Osteoblast (primary cell): ENCODE measurements at regions not wholly inside any gene's neighbourhood (a gene's known extent, or its start where the extent isn't known, plus 50 kb on each side); places are given as distances from the start of the nearest gene placed in this dataset.
A peak's percentile ranks its signal among the peaks of the same experiment; 100 is the strongest.

Experiments used
- DNase-seq: peaks from one replicate; pipeline ENCODE4 v3.0.0; 2011; ENCODE audit warnings: low spot score, mixed read lengths; ENCODE audit not compliant: insufficient read length; ENCODE audit errors: missing footprints
- H2AFZ ChIP-seq: 2 replicates; pipeline ENCODE4 v1.6.0; 2011; ENCODE audit warnings: mild to moderate bottlenecking, low read length
- H3K27ac ChIP-seq: 2 replicates; pipeline ENCODE4 v1.5.1; 2011; ENCODE audit warnings: mild to moderate bottlenecking, low read depth, low read length, moderate library complexity
- H3K27me3 ChIP-seq: 2 replicates; pipeline ENCODE4 v1.6.0; 2012; ENCODE audit warnings: mild to moderate bottlenecking, control low read depth, inconsistent platforms, low read length, moderate library complexity; ENCODE audit not compliant: insufficient read depth
- H3K36me3 ChIP-seq: 2 replicates; pipeline ENCODE4 v1.5.1; 2011; ENCODE audit warnings: mild to moderate bottlenecking, low read length, control low read depth, moderate library complexity; ENCODE audit not compliant: insufficient read depth
- H3K4me1 ChIP-seq: 2 replicates; pipeline ENCODE4 v1.5.1; 2011; ENCODE audit warnings: mild to moderate bottlenecking, low read length, control low read depth, moderate library complexity; ENCODE audit not compliant: insufficient read depth
- H3K4me2 ChIP-seq: 2 replicates; pipeline ENCODE4 v1.6.0; 2011; ENCODE audit warnings: mild to moderate bottlenecking, low read length; ENCODE audit not compliant: insufficient read depth
- H3K4me3 ChIP-seq: fragments of 200-600 bp; sonication (generic); 3 replicates; pipeline ENCODE4 v1.5.1; 2012; ENCODE audit warnings: mild to moderate bottlenecking, low read length, inconsistent platforms; ENCODE audit not compliant: insufficient read depth
- H3K79me2 ChIP-seq: 2 replicates; pipeline ENCODE4 v1.6.0; 2012; ENCODE audit warnings: mild to moderate bottlenecking, low read length, control low read depth, inconsistent platforms; ENCODE audit not compliant: insufficient read depth
- H3K9me3 ChIP-seq: 2 replicates; pipeline ENCODE4 v1.5.1; 2011; ENCODE audit warnings: low read depth, low read length, control low read depth
- H4K20me1 ChIP-seq: 2 replicates; pipeline ENCODE4 v1.6.0; 2012; ENCODE audit warnings: mild to moderate bottlenecking, low read length, control low read depth; ENCODE audit not compliant: insufficient read depth
- TF ChIP-seq, protein P1 (sequence below): IDR thresholded peaks from 2 replicates; pipeline ENCODE4 v1.5.1; 2011; ENCODE audit warnings: mild to moderate bottlenecking, low read depth, low read length, moderate library complexity; ENCODE audit errors: extremely low read depth

GRCh38 chr15:97750060-97750459 is 210.4 kb upstream of the ARRDC4 start:
- no peak overlapping the region for H2AFZ ChIP-seq
- no peak overlapping the region for H3K27ac ChIP-seq
- no peaks in the 10 kb centered on the region for H4K20me1 ChIP-seq
- no peaks in the 10 kb centered on the region for H3K4me1 ChIP-seq
- no peaks in the 10 kb centered on the region for H3K9me3 ChIP-seq
- H3K27me3 ChIP-seq: no peaks in the 10 kb centered on the region
- no peak for DNase-seq
- H3K4me3 ChIP-seq: no peak overlapping the region
- H3K79me2 ChIP-seq: no peaks in the 10 kb centered on the region
- no peak overlapping the region for H3K4me2 ChIP-seq
- no peaks in the 10 kb centered on the region for H3K36me3 ChIP-seq
- TF ChIP-seq, protein P1, sequence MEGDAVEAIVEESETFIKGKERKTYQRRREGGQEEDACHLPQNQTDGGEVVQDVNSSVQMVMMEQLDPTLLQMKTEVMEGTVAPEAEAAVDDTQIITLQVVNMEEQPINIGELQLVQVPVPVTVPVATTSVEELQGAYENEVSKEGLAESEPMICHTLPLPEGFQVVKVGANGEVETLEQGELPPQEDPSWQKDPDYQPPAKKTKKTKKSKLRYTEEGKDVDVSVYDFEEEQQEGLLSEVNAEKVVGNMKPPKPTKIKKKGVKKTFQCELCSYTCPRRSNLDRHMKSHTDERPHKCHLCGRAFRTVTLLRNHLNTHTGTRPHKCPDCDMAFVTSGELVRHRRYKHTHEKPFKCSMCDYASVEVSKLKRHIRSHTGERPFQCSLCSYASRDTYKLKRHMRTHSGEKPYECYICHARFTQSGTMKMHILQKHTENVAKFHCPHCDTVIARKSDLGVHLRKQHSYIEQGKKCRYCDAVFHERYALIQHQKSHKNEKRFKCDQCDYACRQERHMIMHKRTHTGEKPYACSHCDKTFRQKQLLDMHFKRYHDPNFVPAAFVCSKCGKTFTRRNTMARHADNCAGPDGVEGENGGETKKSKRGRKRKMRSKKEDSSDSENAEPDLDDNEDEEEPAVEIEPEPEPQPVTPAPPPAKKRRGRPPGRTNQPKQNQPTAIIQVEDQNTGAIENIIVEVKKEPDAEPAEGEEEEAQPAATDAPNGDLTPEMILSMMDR: no peak

GRCh38 chr15:97755726-97756125 is 204.8 kb upstream of the ARRDC4 start:
- Histone ChIP-seq H2AFZ (no peak overlapping the region), H3K4me2 (no peak overlapping the region), H3K36me3 (no peaks in the 10 kb centered on the region), H3K4me1 (no peaks in the 10 kb centered on the region), H4K20me1 (no peaks in the 10 kb centered on the region), H3K9me3 (no peaks in the 10 kb centered on the region), H3K27ac (no peak overlapping the region), H3K79me2 (no peaks in the 10 kb centered on the region), H3K27me3 (no peaks in the 10 kb centered on the region), H3K4me3 (no peak overlapping the region)
- TF ChIP-seq, protein P1: no peak
- no peak for DNase-seq

DNA sequence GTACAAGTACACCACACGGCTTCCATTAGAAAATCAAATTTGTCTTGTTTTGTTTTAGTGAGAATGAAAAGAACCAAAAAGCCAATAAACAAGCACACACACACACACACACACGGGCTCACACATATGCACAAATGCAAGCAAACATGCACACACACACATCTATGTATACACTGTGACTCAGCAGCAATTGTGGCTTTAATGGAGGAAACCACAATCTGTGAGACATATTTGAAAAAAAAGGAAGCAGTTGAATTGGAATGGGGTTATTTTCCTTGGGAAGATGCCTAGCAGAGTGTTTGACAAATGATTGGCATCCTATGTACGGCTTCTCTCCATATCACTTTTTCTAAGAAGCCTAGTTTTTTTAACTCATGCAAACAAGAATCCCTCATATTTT is 201.1 kb upstream of the ARRDC4 start:
- DNase-seq: peak; percentile 39
- Histone ChIP-seq H3K36me3 (no peaks in the 10 kb centered on the region), H3K9me3 (no peaks in the 10 kb centered on the region), H4K20me1 (no peaks in the 10 kb centered on the region), H3K4me3 (no peak overlapping the region), H3K4me1 (no peaks in the 10 kb centered on the region), H3K4me2 (no peak overlapping the region), H2AFZ (no peak overlapping the region), H3K27me3 (no peaks in the 10 kb centered on the region), H3K79me2 (no peaks in the 10 kb centered on the region), H3K27ac (no peak overlapping the region)
- TF ChIP-seq, protein P1: no peak

- no peaks in the 10 kb centered on the region for H3K36me3 ChIP-seq
- no peak overlapping the region for H2AFZ ChIP-seq
- H3K4me1 ChIP-seq: no peaks in the 10 kb centered on the region
- H3K4me3 ChIP-seq: no peak overlapping the region
- no peaks in the 10 kb centered on the region for H3K27me3 ChIP-seq
- H4K20me1 ChIP-seq: no peaks in the 10 kb centered on the region
- H3K27ac ChIP-seq: no peak overlapping the region
- H3K79me2 ChIP-seq: no peaks in the 10 kb centered on the region
- no peaks in the 10 kb centered on the region for H3K9me3 ChIP-seq
- H3K4me2 ChIP-seq: no peak overlapping the region
- DNase-seq: no peak
- TF ChIP-seq, protein P1: no peak
Measured at GRCh38 chr15:97761110-97761509, 199.4 kb upstream of the ARRDC4 start.
